NCI-H1105 (cell line): ENCODE measurements at regions not wholly inside any gene's neighbourhood (a gene's known extent, or its start where the extent isn't known, plus 50 kb on each side); places are given as distances from the start of the nearest gene placed in this dataset.

Source experiments
- DNase-seq: peaks from one replicate; lab custom pipeline; 2025; lab: John Stamatoyannopoulos, UW

GRCh38 chr13:70893832-70894231, 785.6 kb upstream of the KLHL1 start:
- no peak for DNase-seq

- DNase-seq, result no peak
Observed at GRCh38 chr13:70890289-70890688, 782.0 kb upstream of the KLHL1 start.

- no peak for DNase-seq
Observed at GRCh38 chr13:70889163-70889562, 780.9 kb upstream of the KLHL1 start.

DNA sequence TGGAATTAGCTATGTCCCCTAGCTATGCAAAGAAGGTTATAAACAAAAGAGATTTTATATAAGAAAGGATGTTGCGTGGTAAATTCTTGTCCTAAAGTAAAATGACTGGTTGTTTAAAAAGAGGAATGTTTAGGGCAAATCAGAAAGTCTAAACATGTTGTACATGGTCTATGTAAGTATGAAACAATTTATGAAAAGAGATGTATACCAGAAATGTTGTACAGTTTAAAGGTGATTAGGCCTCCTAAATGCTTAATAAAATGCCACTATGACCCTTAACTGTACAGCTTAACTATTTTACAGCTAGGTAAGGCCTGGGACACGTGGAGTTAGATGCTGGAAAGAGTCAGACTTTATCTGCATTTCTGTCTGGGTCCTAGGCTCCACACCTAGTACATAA, 775.9 kb upstream of the KLHL1 start:
- no peak for DNase-seq

- no peak for DNase-seq
Observed at GRCh38 chr13:70874636-70875035, 766.4 kb upstream of the KLHL1 start.

DNA sequence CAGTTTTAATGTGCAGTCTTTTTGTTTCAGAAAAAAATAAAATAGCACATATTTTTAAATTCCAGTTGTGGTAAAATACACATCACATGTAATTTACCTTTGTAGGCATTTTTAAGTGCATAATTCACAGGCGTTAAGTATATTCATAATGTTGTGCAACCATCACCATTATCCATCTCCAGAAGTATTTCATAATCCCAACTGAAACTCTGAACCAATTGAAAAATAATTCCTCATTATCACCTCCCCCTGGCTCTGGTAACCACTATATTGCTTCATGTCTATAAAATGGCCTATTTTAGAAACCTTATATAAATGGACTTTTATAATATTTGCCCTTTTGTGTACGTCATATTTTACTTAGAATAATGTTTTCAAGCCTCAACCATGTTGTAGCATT, 756.5 kb upstream of the KLHL1 start:
- no peak for DNase-seq

GRCh38 chr13:70856711-70857110, 748.5 kb upstream of the KLHL1 start:
- no peak for DNase-seq

GRCh38 chr13:70856025-70856424, 747.8 kb upstream of the KLHL1 start:
- no peak for DNase-seq

DNA sequence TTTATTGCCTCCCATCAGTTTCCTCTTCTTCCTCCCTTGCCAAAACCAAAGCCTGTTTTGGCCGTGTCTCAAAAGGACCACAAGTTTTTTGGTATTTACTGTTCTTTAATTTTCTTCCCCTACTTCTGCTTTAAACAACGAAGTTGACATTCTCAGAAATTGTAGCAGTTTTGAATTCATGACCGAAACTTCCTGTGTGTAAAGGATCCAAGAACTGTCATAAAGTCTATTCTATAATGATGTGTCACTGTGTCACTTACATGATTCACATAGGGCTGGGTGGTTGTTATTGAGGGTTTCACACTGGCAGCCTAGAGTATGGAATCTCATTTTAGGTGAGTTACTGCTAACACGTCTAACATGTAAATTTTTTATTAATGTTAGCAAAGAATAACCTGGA, 741.0 kb upstream of the KLHL1 start:
- no peak for DNase-seq

- no peak for DNase-seq
Observed at GRCh38 chr13:70844391-70845108, 736.3 kb upstream of the KLHL1 start.

GRCh38 chr13:70842062-70842644, 733.9 kb upstream of the KLHL1 start:
- DNase-seq, result no peak

DNA sequence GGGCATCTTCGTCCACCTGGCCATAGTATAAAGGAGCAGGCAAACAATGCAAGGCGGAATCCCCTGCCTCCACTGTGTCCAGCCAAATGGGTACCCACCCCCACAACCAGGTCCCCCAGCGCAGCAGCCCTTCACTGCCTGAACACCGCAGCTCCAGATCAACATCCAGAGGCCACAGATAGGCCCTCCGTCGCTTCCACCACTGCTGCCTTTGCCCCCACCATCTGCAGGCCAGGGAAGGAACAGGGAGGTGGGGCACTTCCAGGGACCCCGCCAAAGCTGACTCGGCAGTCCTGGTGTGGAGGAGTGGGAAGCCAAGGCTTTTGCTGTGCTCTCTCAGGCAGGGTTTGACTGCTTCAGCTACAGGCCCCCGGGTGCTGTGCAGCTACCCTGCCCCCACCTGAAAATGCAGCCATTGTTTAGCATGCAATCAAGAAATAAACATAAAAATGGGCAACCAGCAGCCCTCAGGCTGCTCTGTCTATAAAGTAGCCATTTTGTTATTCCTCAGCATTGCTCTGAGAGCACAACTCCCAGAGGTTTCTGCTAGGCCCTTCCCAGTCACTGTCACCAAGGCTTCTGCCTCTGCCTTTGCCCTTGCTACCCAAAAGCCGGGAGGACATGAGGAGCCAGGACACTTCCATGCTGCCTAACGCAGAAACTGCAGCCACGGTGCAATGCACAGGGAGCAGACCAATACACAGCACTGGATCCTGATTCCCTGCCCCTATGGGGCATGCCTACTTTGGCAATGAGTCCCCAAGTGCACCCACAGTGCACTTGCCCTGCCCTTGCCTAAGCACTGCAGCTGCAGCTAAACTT, 733.2 kb upstream of the KLHL1 start:
- no peak for DNase-seq

DNA sequence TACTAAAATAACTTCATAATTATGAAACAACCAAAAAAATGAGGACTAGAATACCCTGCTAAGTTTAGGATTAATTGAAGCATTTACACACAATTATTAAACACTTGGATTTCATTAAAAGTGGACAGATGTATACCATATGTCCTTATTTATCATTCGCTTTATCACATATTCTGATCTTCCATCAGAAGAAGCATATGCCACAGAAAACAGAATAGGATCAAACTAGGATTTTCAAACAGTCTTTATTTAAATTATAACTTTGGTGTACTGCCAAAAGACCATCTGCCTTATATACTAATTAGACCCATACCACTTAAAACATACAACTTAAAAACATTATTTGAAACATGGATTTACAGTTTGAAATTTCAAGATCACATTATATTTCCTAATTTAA, 727.1 kb upstream of the KLHL1 start:
- DNase-seq, result no peak

DNA sequence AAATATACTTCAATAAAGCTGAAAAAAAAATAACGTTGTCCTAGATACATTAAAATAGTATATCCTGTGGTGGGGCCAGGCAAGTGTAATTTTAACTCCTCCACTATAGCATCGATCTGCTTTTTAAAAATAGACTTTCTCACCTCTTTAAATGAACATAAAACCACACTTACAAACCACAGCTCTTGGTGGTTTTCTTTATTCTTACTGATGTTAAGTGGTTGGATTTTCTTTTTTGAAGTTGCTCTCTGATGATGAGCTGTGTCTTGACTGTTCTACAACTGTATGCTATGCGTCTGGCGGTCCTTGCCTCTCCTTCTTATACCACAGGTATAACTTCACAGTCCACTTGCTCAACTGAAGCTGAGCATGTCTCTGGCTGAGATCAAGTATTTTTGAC, 721.5 kb upstream of the KLHL1 start:
- no peak for DNase-seq

- no peak for DNase-seq
Observed at GRCh38 chr13:70817576-70817975, 709.3 kb upstream of the KLHL1 start.

DNA sequence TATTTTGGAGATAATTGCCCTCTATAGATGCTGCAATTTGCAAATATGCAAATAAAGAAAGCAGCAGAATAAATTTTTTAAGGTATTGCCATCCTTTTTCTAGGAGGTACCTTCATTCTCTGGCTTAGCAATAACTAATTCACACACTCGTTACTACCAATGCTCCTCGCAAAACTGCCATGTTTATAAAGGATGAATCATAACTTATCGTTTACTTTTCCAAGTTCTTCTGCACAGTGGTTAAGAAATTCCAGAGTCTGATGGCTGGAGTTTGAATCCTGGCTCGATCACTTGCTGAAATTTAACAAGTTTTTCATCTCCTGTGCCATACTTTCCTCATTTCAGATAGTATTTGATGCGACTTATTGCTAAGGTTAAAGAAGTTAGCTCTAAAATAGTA, 708.6 kb upstream of the KLHL1 start:
- no peak for DNase-seq

DNA sequence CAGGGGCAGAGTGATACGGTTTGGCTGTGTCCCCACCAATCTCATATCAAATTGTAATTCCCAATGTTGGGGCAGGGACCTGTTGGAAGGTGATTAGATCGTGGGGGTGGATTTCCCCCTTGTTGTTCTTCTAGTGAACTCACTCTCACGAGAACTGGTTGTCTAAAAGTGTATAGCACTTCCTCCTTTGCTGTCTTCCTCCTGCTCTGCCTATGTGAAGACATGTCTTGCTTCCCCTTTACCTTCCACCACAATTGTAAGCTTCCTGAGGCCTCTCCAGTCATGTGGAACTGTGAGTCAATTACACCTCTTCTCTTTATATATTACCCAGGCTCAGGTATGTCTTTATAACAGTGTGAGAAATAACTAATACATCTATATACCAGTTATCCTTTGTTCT, 706.4 kb upstream of the KLHL1 start:
- DNase-seq, result no peak

DNA sequence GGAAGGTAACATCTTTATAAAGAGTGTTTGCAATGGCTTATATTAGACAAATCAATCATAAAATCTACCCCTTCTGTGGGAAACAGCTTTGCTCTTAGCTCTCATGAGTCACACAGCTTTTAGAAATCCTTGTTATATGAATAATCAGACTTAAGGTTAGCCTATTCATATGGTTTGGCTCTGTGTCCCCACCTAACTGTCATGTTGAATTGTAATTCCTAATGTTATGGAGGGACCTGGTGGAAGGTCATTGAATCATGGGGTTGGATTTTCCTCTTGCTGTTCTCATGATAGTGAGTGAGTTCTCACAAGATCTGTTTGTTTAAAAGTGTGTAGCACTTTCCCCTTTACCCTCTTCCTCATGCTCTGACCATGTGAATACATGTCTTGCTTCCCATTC, 704.2 kb upstream of the KLHL1 start:
- DNase-seq, result no peak

DNA sequence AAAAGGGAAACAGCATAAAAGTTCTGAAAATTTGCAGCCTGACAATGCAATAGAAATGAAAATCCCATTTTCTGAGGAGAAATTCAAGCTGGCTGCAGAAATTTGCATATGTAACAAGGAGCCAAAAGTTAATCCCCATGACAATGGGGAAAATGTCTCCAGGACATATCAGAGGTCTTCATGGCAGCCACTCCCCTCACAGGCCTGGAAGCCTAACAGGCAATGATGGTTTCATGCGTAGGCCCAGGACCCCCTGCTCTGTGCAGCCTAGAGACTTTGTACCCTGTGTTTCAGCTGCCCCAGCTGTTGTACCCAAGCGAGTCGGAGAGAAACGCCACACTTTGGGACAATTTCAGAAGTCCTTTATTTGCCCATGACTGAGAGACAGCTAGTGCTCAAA, 701.3 kb upstream of the KLHL1 start:
- no peak for DNase-seq

GRCh38 chr13:70798385-70798784, 690.1 kb upstream of the KLHL1 start:
- no peak for DNase-seq

DNA sequence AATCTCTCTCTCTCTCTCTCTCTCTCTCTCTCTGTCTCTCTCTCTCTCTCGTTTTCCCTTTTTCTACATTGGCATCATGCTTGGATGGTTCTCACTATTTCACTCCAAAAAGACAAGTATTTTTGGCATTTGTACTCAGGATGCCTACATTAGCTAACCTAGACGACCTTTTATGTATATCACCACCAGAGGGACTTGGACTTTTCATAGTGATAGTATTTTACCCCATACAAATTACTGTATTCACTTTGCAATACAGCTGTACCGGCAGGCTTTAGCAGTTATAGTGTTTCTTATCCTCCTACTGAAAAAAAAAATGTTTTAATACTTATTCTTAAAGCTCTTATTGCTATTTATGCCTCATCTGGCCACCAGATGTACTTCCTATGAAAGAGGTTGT, 687.2 kb upstream of the KLHL1 start:
- DNase-seq, result no peak

- no peak for DNase-seq
Observed at GRCh38 chr13:70792121-70792520, 683.9 kb upstream of the KLHL1 start.

- no peak for DNase-seq
Observed at GRCh38 chr13:70789751-70790150, 681.5 kb upstream of the KLHL1 start.
